Hepatocyte (in vitro differentiated cells): ENCODE measurements at regions not wholly inside any gene's neighbourhood (a gene's known extent, or its start where the extent isn't known, plus 50 kb on each side); places are given as distances from the start of the nearest gene placed in this dataset.

Experiments used
- DNase-seq: peaks from one replicate; pipeline ENCODE4 v3.0.0-alpha.2; 2016; ENCODE audit warnings: low spot score
- H2AFZ ChIP-seq: fragments of 200-600 bp; sonication (generic); 2 replicates; pipeline ENCODE4 v1.6.0; 2016; ENCODE audit warnings: antibody characterized with exemption, mild to moderate bottlenecking
- H3K27ac ChIP-seq: fragments of 200-600 bp; sonication (generic); 2 replicates; pipeline ENCODE4 v1.5.1; 2016; ENCODE audit warnings: mild to moderate bottlenecking
- H3K27me3 ChIP-seq: fragments of 200-600 bp; sonication (generic); 2 replicates; pipeline ENCODE4 v1.6.1; 2016
- H3K36me3 ChIP-seq: fragments of 200-600 bp; sonication (generic); replicated peaks from 2 replicates; pipeline ENCODE4 v1.5.1; 2016; ENCODE audit warnings: low read depth; ENCODE audit not compliant: insufficient read depth
- H3K4me1 ChIP-seq: fragments of 200-600 bp; sonication (generic); 2 replicates; pipeline ENCODE4 v1.5.1; 2016; ENCODE audit warnings: mild to moderate bottlenecking, moderate library complexity; ENCODE audit not compliant: insufficient read depth
- H3K4me2 ChIP-seq: fragments of 200-600 bp; sonication (generic); 2 replicates; pipeline ENCODE4 v1.6.0; 2016
- H3K4me3 ChIP-seq: fragments of 200-600 bp; sonication (generic); 2 replicates; pipeline ENCODE4 v1.5.1; 2016; ENCODE audit warnings: mild to moderate bottlenecking
- H3K79me2 ChIP-seq: fragments of 200-600 bp; sonication (generic); 2 replicates; pipeline ENCODE4 v1.6.0; 2017; ENCODE audit warnings: mild to moderate bottlenecking
- H3K9me2 ChIP-seq: fragments of 200-600 bp; sonication (generic); replicated peaks from 2 replicates; pipeline ENCODE4 v1.6.0; 2017; ENCODE audit warnings: mild to moderate bottlenecking; ENCODE audit not compliant: insufficient read depth
- H3K9me3 ChIP-seq: fragments of 200-600 bp; sonication (generic); 2 replicates; pipeline ENCODE4 v1.5.1; 2016; ENCODE audit warnings: low read depth, mild to moderate bottlenecking
- H4K20me1 ChIP-seq: fragments of 200-600 bp; sonication (generic); 2 replicates; pipeline ENCODE4 v1.6.0; 2016; ENCODE audit warnings: mild to moderate bottlenecking; ENCODE audit not compliant: insufficient read depth, poor library complexity, severe bottlenecking
- EZH2 ChIP-seq: fragments of 200-600 bp; sonication (generic); IDR thresholded peaks from 2 replicates; pipeline ENCODE4 v1.6.1; 2016; ENCODE audit warnings: antibody characterized with exemption, mild to moderate bottlenecking, borderline replicate concordance
- EZH2phosphoT487 ChIP-seq: fragments of 200-600 bp; sonication (generic); IDR thresholded peaks from one replicate; pipeline ENCODE4 v1.6.1; 2018; ENCODE audit warnings: antibody characterized with exemption, mild to moderate bottlenecking, low read depth, moderate library complexity; ENCODE audit not compliant: unreplicated experiment, severe bottlenecking
- WGBS: methylation state at CpG from one replicate; pipeline ENCODE4 v1.1.6; 2016; ENCODE audit warnings: low lambda C conversion rate; ENCODE audit errors: missing lambda C conversion rate; 5-methylcytosine and 5-hydroxymethylcytosine counted together
- TF ChIP-seq, protein P1 (sequence below): fragments of 200-600 bp; sonication (generic); IDR thresholded peaks from 2 replicates; pipeline ENCODE4 v1.5.1; 2016; ENCODE audit warnings: antibody characterized with exemption, mild to moderate bottlenecking; ENCODE audit not compliant: poor library complexity

DNA sequence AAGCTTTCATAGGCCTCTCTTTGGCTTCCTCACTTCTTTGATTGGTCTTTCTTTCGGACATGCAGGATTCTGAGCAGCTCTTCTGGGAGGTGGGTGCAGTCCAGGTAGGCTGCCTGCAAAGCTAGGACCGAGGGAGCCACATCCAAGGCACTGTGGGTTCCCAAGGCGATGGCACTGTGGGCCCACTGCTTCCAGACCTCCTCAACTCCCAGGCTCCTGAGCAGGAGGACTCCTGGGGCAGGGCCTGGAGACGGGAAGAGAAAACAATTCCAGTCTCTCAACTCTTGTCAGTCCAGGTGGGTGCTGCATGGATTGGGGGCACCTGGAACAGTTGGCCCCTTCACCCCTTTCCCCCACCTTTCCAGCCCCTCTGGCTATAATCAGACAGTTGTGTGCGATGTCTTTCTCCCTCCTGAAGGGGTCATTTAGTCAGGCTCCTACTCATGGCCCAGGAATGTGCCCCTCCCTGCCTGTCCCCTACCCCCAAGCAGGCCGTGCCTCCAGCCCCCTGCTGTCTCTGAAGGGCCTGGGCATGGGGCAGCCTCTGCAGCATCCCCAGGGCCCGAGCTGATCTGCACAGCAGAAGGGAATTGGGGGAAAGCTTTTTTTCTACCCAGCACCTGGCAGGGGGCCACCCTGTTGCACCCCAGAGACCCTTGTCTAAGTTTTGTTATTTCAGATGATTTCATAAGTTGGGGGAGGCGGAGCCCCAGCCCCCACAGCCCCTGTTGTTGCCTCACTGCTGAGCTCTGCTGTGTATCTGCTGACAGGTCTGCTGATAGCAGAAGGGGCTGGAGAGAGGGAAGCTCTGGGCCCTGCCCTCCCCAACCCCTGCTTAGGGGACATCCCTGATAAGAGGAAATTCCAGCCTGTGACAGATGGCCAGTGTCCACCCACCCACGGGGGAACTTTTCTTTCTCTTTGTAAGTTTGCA is 330.3 kb downstream of the SEC14L1 start:
- H3K9me2 ChIP-seq = no peaks in the 10 kb centered on the region
- DNase-seq = peak; percentile 70
- H3K27ac ChIP-seq = peak overlapping the region; percentile 95
- no peaks in the 10 kb centered on the region for H3K27me3 ChIP-seq
- WGBS = 32% methylated on average over 9 of the region's 9 CpGs
- H3K4me1 ChIP-seq = peaks cover 77% of the 10 kb centered on the region
- TF ChIP-seq, protein P1, sequence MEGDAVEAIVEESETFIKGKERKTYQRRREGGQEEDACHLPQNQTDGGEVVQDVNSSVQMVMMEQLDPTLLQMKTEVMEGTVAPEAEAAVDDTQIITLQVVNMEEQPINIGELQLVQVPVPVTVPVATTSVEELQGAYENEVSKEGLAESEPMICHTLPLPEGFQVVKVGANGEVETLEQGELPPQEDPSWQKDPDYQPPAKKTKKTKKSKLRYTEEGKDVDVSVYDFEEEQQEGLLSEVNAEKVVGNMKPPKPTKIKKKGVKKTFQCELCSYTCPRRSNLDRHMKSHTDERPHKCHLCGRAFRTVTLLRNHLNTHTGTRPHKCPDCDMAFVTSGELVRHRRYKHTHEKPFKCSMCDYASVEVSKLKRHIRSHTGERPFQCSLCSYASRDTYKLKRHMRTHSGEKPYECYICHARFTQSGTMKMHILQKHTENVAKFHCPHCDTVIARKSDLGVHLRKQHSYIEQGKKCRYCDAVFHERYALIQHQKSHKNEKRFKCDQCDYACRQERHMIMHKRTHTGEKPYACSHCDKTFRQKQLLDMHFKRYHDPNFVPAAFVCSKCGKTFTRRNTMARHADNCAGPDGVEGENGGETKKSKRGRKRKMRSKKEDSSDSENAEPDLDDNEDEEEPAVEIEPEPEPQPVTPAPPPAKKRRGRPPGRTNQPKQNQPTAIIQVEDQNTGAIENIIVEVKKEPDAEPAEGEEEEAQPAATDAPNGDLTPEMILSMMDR = no peak
- TF ChIP-seq EZH2 (no peak), EZH2phosphoT487 (no peak)
- peaks cover 34% of the 10 kb centered on the region for H4K20me1 ChIP-seq
- no peak overlapping the region for H2AFZ ChIP-seq
- H3K4me2 ChIP-seq = peak overlapping the region; percentile 67
- no peaks in the 10 kb centered on the region for H3K36me3 ChIP-seq
- no peak overlapping the region for H3K4me3 ChIP-seq
- no peaks in the 10 kb centered on the region for H3K9me3 ChIP-seq
- peaks cover 92% of the 10 kb centered on the region for H3K79me2 ChIP-seq

DNA sequence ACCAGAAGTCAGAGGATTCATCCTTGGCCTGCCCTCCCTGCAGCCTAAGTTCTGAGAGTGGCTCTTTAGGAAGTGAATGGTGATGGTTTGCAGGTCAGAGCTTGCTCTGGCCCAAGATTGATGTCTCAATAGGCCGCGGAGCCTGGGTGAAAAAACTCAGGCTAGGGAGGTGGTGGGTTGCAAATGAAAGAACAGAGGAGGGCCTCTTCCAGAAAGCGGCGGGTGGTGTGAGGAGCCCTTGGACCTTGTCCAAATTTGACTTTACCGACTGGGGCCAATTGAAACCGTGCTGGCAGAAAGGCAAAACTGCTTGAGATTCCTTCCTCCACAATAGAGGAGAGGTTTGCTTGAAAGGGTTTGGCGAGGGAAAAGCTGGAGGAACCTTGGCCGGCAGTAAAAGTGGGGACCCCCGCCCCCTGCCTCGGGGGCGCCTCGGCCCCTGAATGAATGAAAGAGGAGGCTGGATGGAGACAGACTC is 331.3 kb downstream of the SEC14L1 start:
- peaks cover 76% of the 10 kb centered on the region for H3K4me1 ChIP-seq
- H3K4me3 ChIP-seq = no peak overlapping the region
- H2AFZ ChIP-seq = no peak overlapping the region
- H4K20me1 ChIP-seq = peaks cover 38% of the 10 kb centered on the region
- H3K79me2 ChIP-seq = peaks cover 92% of the 10 kb centered on the region
- no peaks in the 10 kb centered on the region for H3K9me2 ChIP-seq
- WGBS = 21% methylated on average over 12 of the region's 12 CpGs
- H3K4me2 ChIP-seq = peak overlapping the region; percentile 67
- H3K27ac ChIP-seq = peak overlapping the region; percentile 95
- DNase-seq = peak; percentile 81
- no peaks in the 10 kb centered on the region for H3K36me3 ChIP-seq
- H3K27me3 ChIP-seq = no peaks in the 10 kb centered on the region
- H3K9me3 ChIP-seq = no peaks in the 10 kb centered on the region
- no peak for TF ChIP-seq EZH2phosphoT487
- no peak for TF ChIP-seq EZH2
- TF ChIP-seq, protein P1 = no peak

DNA sequence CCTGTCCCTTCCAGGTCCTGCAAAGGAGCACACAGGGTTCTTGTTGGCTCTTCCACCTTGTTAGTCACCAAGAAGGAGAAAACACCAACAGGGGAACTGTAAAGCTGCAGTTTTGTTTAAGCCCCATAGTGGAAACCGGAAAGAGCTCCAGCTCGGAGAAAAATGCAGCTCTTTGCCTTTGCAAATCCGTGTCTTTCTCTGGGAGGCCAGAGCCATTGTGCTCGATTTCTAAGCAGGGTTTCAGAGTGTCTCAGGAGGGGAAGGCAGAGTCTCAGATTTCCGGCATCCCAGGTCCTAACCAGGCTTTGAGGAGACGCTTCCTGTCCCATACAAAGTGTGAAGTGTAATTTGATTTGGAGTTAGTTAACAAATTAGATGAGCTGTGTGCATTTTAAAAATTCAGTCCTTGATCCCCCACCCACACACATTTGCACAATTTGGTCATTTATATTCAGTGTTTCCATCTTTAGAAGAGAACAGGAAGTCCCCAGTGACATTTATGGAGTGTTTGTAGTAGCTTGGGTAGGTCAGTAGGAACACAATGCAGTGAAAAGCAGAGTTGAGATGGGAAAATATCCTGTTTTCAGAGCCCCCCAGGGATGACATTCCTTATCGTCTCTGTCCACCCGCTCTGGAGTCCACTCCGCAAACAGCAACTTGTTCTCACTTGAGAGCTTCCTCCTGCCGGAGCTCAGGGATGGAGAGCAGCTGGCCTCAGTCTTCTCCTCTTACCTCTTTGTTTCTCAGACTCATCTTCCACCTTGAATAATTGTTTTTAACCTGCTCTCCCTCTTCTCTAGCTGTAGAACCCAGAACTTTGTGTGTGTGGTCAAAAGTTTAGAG is 331.9 kb downstream of the SEC14L1 start:
- no peaks in the 10 kb centered on the region for H3K9me3 ChIP-seq
- H2AFZ ChIP-seq = no peak overlapping the region
- TF ChIP-seq, protein P1 = no peak
- TF ChIP-seq EZH2phosphoT487 (no peak), EZH2 (no peak)
- H3K9me2 ChIP-seq = no peaks in the 10 kb centered on the region
- H3K4me1 ChIP-seq = peaks cover 75% of the 10 kb centered on the region
- H3K4me3 ChIP-seq = no peak overlapping the region
- H3K79me2 ChIP-seq = peaks cover 90% of the 10 kb centered on the region
- DNase-seq = no peak
- H3K4me2 ChIP-seq = peak overlapping the region; percentile 67
- 36% methylated on average over 10 of the region's 10 CpGs for WGBS
- peaks cover 36% of the 10 kb centered on the region for H4K20me1 ChIP-seq
- peak overlapping the region; percentile 95 for H3K27ac ChIP-seq
- H3K36me3 ChIP-seq = no peaks in the 10 kb centered on the region
- H3K27me3 ChIP-seq = no peaks in the 10 kb centered on the region
